ENCODE measurements at regions not wholly inside any gene's neighbourhood (a gene's known extent, or its start where the extent isn't known, plus 50 kb on each side); places are given as distances from the start of the nearest gene placed in this dataset.
A peak's percentile ranks its signal among the peaks of the same experiment; 100 is the strongest.

DNA sequence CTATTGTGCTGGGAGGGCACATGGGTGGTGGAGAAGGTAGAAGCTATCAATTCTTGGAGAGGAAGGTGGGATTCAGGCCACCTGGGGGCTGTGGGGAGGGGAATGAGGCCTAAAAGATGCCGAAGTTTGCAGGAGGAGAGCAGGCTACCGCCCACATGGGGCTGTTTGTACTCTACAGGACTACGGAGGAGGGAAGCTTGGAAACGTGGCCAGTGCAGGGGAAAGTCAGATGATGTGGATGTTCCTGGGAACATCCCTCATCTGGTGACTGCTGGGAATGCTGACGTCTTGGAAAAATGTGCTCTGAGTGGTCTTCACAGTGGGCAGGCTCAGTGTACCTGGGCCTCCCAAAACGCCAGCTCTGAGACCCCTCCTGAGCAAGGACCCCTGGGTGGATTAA lies 78.5 kb downstream of the TNFAIP2 start:
- no peak overlapping the region for H3K27ac ChIP-seq
- TF ChIP-seq, protein P1, sequence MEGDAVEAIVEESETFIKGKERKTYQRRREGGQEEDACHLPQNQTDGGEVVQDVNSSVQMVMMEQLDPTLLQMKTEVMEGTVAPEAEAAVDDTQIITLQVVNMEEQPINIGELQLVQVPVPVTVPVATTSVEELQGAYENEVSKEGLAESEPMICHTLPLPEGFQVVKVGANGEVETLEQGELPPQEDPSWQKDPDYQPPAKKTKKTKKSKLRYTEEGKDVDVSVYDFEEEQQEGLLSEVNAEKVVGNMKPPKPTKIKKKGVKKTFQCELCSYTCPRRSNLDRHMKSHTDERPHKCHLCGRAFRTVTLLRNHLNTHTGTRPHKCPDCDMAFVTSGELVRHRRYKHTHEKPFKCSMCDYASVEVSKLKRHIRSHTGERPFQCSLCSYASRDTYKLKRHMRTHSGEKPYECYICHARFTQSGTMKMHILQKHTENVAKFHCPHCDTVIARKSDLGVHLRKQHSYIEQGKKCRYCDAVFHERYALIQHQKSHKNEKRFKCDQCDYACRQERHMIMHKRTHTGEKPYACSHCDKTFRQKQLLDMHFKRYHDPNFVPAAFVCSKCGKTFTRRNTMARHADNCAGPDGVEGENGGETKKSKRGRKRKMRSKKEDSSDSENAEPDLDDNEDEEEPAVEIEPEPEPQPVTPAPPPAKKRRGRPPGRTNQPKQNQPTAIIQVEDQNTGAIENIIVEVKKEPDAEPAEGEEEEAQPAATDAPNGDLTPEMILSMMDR (conservative IDR thresholded peaks at IDR 0.05): no peak

DNA sequence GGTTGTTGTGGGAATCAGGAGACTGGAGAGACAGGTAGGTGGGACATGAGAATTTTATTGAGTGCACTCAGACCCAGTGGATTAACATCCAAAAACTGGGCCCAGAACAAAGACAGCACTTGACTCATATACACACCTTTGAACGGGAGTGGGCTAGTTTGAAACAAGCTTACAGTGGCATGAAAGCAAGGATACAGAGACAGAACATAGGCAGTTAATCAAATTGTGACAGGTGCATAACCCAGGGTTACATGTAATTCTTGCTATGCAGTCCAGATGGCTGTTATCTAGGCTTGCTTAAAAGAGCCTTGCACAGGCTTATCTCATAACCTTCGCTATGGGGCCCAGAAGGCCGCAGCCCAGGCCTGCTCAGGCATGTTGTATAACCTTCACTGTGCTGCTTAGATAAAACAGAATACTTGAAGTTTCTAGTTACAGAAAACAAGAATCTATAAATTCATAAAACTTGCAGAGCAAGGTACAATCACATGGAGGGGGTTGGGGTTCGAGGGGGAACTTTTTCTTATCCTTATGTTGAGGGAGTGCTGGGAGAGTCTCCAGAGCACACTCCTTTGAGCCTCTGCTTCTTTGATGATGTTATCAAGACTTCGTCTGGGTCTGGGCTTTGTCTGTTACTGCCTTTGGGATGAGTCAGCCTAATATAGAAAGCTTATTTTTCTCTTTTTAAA lies 81.7 kb downstream of the TNFAIP2 start:
- no peak overlapping the region for H3K27ac ChIP-seq
- TF ChIP-seq, protein P1 (conservative IDR thresholded peaks at IDR 0.05): no peak

DNA sequence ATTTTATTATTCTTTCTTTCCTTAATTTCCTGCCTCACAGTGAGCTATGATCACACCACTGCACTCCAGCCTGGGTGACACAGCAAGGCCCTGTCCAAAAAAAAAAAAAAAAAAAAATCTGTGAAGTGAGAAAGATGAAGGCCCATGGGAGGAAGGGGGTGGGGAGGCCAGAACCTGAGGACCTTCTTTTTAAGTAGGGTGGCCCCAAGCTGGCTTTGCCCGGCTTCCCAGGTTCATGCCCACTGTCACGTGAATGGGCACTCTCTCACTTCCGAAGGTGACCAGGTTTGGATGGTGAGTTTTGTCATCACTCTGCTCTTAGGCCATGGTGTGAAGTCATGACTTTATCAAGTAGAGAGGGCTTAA lies 82.3 kb downstream of the TNFAIP2 start:
- TF ChIP-seq, protein P1 (conservative IDR thresholded peaks at IDR 0.05): no peak
- H3K27ac ChIP-seq: no peak overlapping the region

DNA sequence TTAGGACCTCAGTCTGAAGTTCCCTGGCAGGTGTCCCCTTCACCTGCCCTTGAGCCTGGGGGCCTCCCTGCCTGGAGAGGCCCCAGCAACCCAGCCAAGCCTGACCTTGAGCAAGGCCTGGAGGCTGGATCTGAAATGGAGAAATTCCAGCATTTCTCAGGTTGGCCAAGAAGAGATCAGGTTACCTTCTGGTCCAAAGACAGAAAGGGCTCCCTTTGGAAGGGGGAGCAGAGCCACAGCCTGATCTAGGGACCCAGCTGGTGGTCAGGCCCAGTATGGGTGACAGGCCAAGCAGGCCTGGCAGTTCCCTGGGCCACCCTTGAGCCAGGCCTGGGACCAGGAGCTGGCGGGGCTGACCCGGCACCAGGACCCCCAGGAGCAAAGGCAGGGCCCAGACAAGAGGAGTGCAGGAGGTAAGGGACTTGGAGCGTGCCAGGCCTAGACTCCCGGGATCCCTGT lies 82.8 kb downstream of the TNFAIP2 start:
- peak overlapping the region; percentile 76; the same call in 1 of the 2 replicates for H3K27ac ChIP-seq
- TF ChIP-seq, protein P1 (conservative IDR thresholded peaks at IDR 0.05): no peak

DNA sequence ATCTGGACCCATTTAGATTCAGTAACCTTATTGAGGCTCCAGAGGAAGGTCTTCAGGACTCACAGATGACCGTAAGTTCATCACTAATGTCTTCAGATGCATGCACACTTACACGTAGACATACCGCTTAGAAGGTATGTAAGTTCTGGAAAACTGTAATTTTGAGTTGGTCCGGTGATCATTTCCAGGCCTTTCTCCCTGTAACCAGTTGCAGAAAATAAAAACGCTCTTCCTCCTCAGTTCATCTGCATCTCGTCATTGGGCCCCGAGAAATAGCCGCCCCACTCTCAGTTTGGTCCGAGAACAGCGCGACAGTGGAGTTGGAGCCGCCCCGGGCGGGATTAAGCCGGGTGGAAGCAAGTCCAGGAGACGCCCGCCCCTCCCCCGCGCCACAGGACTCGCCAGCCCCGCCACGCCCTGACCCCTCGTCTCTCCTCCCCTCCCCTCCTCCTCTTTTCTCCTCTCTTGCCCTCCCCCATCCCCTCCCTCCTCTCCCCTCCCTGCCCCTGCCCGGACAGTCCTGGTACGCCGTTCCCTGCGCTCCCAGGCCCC lies 83.7 kb downstream of the TNFAIP2 start:
- TF ChIP-seq, protein P1 (conservative IDR thresholded peaks at IDR 0.05): no peak
- H3K27ac ChIP-seq: peak overlapping the region; percentile 76

DNA sequence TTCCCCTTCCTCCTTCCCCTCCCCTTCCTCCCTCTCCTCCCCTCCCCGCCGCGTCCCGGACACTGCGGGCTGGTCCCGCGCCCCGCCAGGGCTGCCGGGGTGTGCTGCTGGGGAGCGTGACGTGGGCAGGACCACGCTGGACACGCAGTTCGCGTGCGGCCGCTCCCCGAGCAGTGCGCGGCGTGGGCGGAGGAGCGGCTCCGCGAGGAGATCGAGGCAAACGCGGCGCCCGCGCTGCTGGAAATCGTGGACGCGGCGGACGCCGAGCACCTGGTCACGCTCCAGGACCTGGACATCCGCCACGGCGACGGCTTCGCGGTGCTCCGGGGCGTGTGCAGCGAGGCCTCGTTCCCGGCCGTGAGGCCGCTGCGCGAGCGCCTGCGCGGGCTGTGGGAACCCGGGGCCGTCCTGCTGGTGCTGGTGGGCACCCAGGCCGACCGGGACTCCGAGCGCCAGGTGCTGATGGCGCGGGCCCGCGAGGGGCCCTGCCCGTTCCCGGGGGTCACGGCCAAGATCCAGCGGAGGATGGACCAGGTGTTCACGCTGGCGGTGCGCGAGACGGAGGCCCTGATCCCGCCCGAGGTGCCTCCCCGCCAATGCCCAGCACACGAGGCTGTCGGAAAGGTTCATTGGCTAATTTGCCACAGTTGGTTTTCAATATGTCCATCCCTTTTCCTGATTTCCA lies 84.3 kb downstream of the TNFAIP2 start:
- TF ChIP-seq, protein P1 (conservative IDR thresholded peaks at IDR 0.05): no peak
- peak overlapping the region; percentile 76 for H3K27ac ChIP-seq

DNA sequence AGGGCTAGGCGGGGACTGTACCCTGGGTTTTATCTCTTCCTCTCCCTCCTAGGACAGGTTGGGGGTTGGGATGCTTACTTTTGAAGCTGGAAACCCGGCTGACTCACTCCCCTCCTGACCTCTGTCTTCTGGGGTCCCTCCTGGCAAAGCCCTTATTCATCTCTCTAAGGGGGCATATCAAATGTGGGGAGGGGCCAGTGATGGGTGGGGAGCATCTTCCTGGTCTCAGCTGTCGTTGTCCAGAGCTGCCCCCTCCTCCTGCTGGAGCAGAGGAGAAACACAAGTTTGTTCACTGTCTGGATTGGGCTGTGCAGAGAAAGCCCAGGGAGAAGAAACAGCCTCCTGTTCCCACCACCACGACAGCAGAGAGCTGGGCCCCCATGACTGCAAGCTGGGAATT lies 85.8 kb downstream of the TNFAIP2 start:
- TF ChIP-seq, protein P1 (conservative IDR thresholded peaks at IDR 0.05): 0 out of 2 replicates have a peak, but pooled peaks have one; percentile 11
- peak overlapping the region; percentile 15; the same call in 1 of the 2 replicates for H3K27ac ChIP-seq

All from VCaP (cell line).